A549 (cell line): ENCODE measurements at regions not wholly inside any gene's neighbourhood (a gene's known extent, or its start where the extent isn't known, plus 50 kb on each side); places are given as distances from the start of the nearest gene placed in this dataset.

Experiments used
- ATAC-seq, 2 experiments: fragments of 200-7000 bp in 1 of 2; fragments of >200 bp in 1 of 2; cut with Nextera tagmentation in 1 of 2; cut with Tn5 transposase in 1 of 2; 3 replicates each; pipeline versions ENCODE4 v1.8.0 to v1.9.1; 2018 to 2020; ENCODE audit warnings: mild to moderate bottlenecking in 1 of 2, moderate library complexity in 1 of 2
- CTCF ChIA-PET: fragments of 300-600 bp; sonication (Branson Sonifier 250); formaldehyde crosslinking; extraction: SDS; loops from one replicate; lab custom pipeline; 2021; ENCODE audit warnings: antibody characterized with exemption, inconsistent platforms; lab: Yijun Ruan, JAX
- POLR2A ChIA-PET: fragments of 350-600 bp; formaldehyde crosslinking; extraction: SDS; loops from one replicate; lab custom pipeline; 2021; ENCODE audit warnings: antibody characterized with exemption, inconsistent platforms; lab: Yijun Ruan, JAX
- DNase-seq, 2 experiments: peaks; one replicate each; pipeline versions ENCODE4 v3.0.0 to v3.0.0-alpha.2; 2011 to 2016; ENCODE audit warnings: low read depth in 1 of 2, low spot score in 1 of 2
- FAIRE-seq: peaks from 2 replicates; lab custom pipeline; 2011; peaks lifted over from hg19 to GRCh38; lab: Jason Lieb, UNC
- H3K27ac ChIP-seq, 2 experiments: fragments of >200 bp; sonication (Bioruptor Twin); formaldehyde crosslinking; 3 replicates each; pipeline ENCODE4 v1.5.1; 2016 to 2017
- H3K4me1 ChIP-seq: fragments of >200 bp; sonication (Bioruptor Twin); formaldehyde crosslinking; 3 replicates; pipeline ENCODE4 v1.6.1; 2016
- H3K4me2 ChIP-seq: fragments of >200 bp; sonication (Bioruptor Twin); formaldehyde crosslinking; 3 replicates; pipeline ENCODE4 v1.6.1; 2016
- H3K4me3 ChIP-seq: fragments of >200 bp; sonication (Bioruptor Twin); formaldehyde crosslinking; 3 replicates; pipeline ENCODE4 v1.5.1; 2016
- H3K9me3 ChIP-seq: fragments of >200 bp; sonication (Bioruptor Twin); formaldehyde crosslinking; 3 replicates; pipeline ENCODE4 v1.6.1; 2016
- BHLHE40 ChIP-seq: IDR thresholded peaks from 2 replicates; pipeline ENCODE4 v1.6.1; 2012; ENCODE audit warnings: low read depth, low read length, inconsistent platforms
- CBX8 ChIP-seq: fragments of 200-600 bp; sonication (generic); IDR thresholded peaks from 2 replicates; pipeline ENCODE4 v1.6.1; 2016
- CEBPB ChIP-seq, 2 experiments: fragments of >200 bp in 1 of 2; sonication (Bioruptor Twin) in 1 of 2; formaldehyde crosslinking in 1 of 2; IDR thresholded peaks; 2 replicates each; pipeline ENCODE4 v1.6.1; 2012 to 2016
- EHF ChIP-seq: fragments of 250-450 bp; sonication (Bioruptor Pico); IDR thresholded peaks from 2 replicates; pipeline ENCODE4 v1.5.0; 2020; ENCODE audit warnings: mild to moderate bottlenecking
- HEYL ChIP-seq: fragments of 250-450 bp; sonication (Bioruptor Pico); IDR thresholded peaks from 2 replicates; pipeline ENCODE4 v1.8.0; 2021; ENCODE audit warnings: mild to moderate bottlenecking, moderate library complexity
- HOXB13 ChIP-seq: fragments of 250-450 bp; sonication (Bioruptor Pico); IDR thresholded peaks from 2 replicates; pipeline ENCODE4 v1.5.0; 2020; ENCODE audit warnings: low read depth, mild to moderate bottlenecking, moderate library complexity
- JUNB ChIP-seq: fragments of >200 bp; sonication (Bioruptor Twin); formaldehyde crosslinking; IDR thresholded peaks from 2 replicates; pipeline ENCODE4 v1.6.1; 2016
- KDM1A ChIP-seq: fragments of 200-600 bp; sonication (generic); IDR thresholded peaks from 2 replicates; pipeline ENCODE4 v1.6.1; 2016; ENCODE audit warnings: low read depth, mild to moderate bottlenecking
- MAFK ChIP-seq: fragments of 450-650 bp; IDR thresholded peaks from 2 replicates; pipeline ENCODE4 v1.6.1; 2014; ENCODE audit not compliant: partially characterized antibody
- MAZ ChIP-seq: fragments of 150-350 bp; IDR thresholded peaks from 2 replicates; pipeline ENCODE4 v1.6.1; 2014; ENCODE audit warnings: antibody characterized with exemption, low read depth, low read length, borderline replicate concordance
- NR3C1 ChIP-seq: fragments of >200 bp; sonication (Bioruptor Twin); formaldehyde crosslinking; IDR thresholded peaks from 3 replicates; pipeline ENCODE4 v1.6.1; 2017
- PHF8 ChIP-seq: fragments of 200-600 bp; sonication (generic); IDR thresholded peaks from 2 replicates; pipeline ENCODE4 v1.6.1; 2016; ENCODE audit warnings: low read depth, mild to moderate bottlenecking, antibody characterized with exemption, moderate library complexity, borderline replicate concordance
- POLR2A ChIP-seq: IDR thresholded peaks from 2 replicates; pipeline ENCODE4 v1.6.1; 2012; ENCODE audit warnings: mild to moderate bottlenecking, low read length
- POLR2AphosphoS2 ChIP-seq: conservative IDR thresholded peaks from 2 replicates; pipeline ENCODE4 v1.6.1; 2012; ENCODE audit warnings: low read length, improper control_type of control experiment, inconsistent platforms
- RAD21 ChIP-seq, 2 experiments: fragments of >200 bp in 1 of 2; sonication (Bioruptor Twin) in 1 of 2; formaldehyde crosslinking in 1 of 2; IDR thresholded peaks in 1 of 2; conservative IDR thresholded peaks in 1 of 2; 2 replicates in 1 of 2; 3 replicates in 1 of 2; pipeline ENCODE4 v1.6.1; 2012 to 2018; ENCODE audit warnings: inconsistent platforms in 1 of 2
- RARB ChIP-seq: fragments of 250-450 bp; sonication (Bioruptor Pico); IDR thresholded peaks from 2 replicates; pipeline ENCODE4 v1.8.0; 2021; ENCODE audit warnings: mild to moderate bottlenecking, moderate library complexity
- TFCP2L1 ChIP-seq: fragments of 250-450 bp; sonication (Bioruptor Pico); IDR thresholded peaks from 2 replicates; pipeline ENCODE4 v1.5.0; 2021; ENCODE audit warnings: mild to moderate bottlenecking
- ZC3H11A ChIP-seq: fragments of 450-650 bp; IDR thresholded peaks from 2 replicates; pipeline ENCODE4 v1.6.1; 2014; ENCODE audit warnings: antibody characterized with exemption, mild to moderate bottlenecking
- ZNF302 ChIP-seq: fragments of 250-450 bp; sonication (Bioruptor Pico); IDR thresholded peaks from 2 replicates; pipeline ENCODE4 v1.9.0; 2021; ENCODE audit warnings: inconsistent platforms, mild to moderate bottlenecking, moderate library complexity
- ZSCAN20 ChIP-seq: fragments of 250-450 bp; sonication (Bioruptor Pico); IDR thresholded peaks from 2 replicates; pipeline ENCODE4 v1.8.0; 2022; ENCODE audit warnings: mild to moderate bottlenecking, moderate library complexity
- WGBS: methylation state at CpG from one replicate; pipeline ENCODE4 v1.1.6; 2017; ENCODE audit errors: missing lambda C conversion rate; 5-methylcytosine and 5-hydroxymethylcytosine counted together
- TF ChIP-seq, protein P1 (sequence below): fragments of 200-600 bp; sonication (generic); IDR thresholded peaks from 2 replicates; pipeline ENCODE4 v1.6.1; 2016; ENCODE audit warnings: antibody characterized with exemption, mild to moderate bottlenecking, moderate library complexity
- TF ChIP-seq, protein P2 (sequence below): IDR thresholded peaks from 2 replicates; pipeline ENCODE4 v1.6.1; 2012
- TF ChIP-seq, protein P3 (sequence below): fragments of 150-350 bp; IDR thresholded peaks from 2 replicates; pipeline ENCODE4 v1.6.1; 2014; ENCODE audit warnings: low read depth, mild to moderate bottlenecking, low read length

DNA sequence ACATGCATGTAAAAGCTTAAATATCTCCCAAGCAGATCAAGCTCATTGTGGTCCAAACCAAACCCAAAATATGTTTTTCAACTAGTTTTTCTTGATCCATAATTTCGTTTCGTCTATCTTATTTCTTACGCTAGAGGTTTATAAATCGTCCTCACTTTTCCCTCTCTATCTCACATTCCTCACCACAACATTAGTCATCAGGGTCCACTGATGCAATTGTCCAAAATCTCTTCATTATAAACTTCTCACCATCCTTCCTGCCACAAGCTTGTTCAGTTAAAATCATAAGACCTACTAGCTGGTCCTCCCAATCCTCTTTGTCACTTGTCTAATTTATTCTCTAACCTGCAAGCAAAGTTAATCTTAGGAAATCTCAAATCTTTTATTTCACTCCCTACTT is 173.0 kb upstream of the PALMD start:
- CTCF ChIA-PET: interaction anchor here (1.3 to 2.1 kb wide), 2 partner anchors 8 to 9 kb away, joined by 4 to 11 read pairs; no protein-coding TSS in a partner anchor
- POLR2A ChIA-PET: no interaction called here
- ATAC-seq: no peak
- no peaks in the 10 kb centered on the region for H3K4me1 ChIP-seq
- H3K27ac ChIP-seq: no peak overlapping the region
- WGBS: 56% methylated on average over 4 of the region's 4 CpGs
- TF ChIP-seq, protein P1, sequence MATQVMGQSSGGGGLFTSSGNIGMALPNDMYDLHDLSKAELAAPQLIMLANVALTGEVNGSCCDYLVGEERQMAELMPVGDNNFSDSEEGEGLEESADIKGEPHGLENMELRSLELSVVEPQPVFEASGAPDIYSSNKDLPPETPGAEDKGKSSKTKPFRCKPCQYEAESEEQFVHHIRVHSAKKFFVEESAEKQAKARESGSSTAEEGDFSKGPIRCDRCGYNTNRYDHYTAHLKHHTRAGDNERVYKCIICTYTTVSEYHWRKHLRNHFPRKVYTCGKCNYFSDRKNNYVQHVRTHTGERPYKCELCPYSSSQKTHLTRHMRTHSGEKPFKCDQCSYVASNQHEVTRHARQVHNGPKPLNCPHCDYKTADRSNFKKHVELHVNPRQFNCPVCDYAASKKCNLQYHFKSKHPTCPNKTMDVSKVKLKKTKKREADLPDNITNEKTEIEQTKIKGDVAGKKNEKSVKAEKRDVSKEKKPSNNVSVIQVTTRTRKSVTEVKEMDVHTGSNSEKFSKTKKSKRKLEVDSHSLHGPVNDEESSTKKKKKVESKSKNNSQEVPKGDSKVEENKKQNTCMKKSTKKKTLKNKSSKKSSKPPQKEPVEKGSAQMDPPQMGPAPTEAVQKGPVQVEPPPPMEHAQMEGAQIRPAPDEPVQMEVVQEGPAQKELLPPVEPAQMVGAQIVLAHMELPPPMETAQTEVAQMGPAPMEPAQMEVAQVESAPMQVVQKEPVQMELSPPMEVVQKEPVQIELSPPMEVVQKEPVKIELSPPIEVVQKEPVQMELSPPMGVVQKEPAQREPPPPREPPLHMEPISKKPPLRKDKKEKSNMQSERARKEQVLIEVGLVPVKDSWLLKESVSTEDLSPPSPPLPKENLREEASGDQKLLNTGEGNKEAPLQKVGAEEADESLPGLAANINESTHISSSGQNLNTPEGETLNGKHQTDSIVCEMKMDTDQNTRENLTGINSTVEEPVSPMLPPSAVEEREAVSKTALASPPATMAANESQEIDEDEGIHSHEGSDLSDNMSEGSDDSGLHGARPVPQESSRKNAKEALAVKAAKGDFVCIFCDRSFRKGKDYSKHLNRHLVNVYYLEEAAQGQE: no peak
- TF ChIP-seq CBX8 (no peak), MAFK (no peak), ZSCAN20 (CRISPR knock-in tag) (no peak), JUNB (no peak), HEYL (CRISPR knock-in tag) (no peak)
- TF ChIP-seq, protein P2, sequence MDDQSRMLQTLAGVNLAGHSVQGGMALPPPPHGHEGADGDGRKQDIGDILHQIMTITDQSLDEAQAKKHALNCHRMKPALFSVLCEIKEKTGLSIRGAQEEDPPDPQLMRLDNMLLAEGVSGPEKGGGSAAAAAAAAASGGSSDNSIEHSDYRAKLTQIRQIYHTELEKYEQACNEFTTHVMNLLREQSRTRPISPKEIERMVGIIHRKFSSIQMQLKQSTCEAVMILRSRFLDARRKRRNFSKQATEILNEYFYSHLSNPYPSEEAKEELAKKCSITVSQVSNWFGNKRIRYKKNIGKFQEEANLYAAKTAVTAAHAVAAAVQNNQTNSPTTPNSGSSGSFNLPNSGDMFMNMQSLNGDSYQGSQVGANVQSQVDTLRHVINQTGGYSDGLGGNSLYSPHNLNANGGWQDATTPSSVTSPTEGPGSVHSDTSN: no peak
- TF ChIP-seq, protein P3, sequence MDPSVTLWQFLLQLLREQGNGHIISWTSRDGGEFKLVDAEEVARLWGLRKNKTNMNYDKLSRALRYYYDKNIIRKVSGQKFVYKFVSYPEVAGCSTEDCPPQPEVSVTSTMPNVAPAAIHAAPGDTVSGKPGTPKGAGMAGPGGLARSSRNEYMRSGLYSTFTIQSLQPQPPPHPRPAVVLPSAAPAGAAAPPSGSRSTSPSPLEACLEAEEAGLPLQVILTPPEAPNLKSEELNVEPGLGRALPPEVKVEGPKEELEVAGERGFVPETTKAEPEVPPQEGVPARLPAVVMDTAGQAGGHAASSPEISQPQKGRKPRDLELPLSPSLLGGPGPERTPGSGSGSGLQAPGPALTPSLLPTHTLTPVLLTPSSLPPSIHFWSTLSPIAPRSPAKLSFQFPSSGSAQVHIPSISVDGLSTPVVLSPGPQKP: no peak
- no peak for DNase-seq
- H3K9me3 ChIP-seq: no peaks in the 10 kb centered on the region
- FAIRE-seq: no peak
- no peak overlapping the region for H3K4me2 ChIP-seq
- H3K4me3 ChIP-seq: no peak overlapping the region

DNA sequence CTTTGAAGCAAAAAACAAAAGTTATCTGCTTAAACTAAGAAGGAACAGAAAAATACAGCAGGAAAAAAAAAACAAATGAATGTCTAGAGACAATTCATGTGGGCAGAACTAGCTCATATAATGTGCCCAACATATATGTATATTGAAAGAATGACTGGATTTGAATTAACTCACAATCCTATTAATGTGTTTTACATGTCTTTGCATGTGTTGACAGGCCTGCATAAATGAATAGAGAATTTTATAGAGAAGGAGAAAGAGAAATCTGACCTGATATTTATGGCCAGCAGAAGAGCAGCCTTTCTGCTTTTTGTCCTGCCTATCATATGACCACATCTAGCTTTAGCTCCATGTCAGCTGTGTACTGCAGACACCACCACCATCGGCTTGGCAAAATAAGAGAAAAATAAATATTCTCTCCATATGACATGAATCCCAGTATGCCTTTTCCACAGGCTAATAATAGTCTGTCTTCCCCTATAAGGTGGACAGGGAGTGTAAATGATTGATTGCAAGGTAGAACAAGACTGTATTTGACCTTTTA is 171.5 kb upstream of the PALMD start:
- ChIA-PET CTCF (interaction anchor here (0.5 kb wide), 1 partner anchor 1764 kb away, joined by 4 read pairs; no protein-coding TSS in a partner anchor), POLR2A (no interaction called here)
- ATAC-seq: no peak
- TF ChIP-seq HOXB13 (no peak), JUNB (no peak), ZC3H11A (no peak), POLR2A (no peak), KDM1A (no peak), BHLHE40 (no peak), MAZ (no peak), RAD21 (conservative IDR thresholded peaks at IDR 0.05 in 1 of 2, IDR thresholded peaks at IDR 0.05 in 1 of 2) (no peak), NR3C1 (no peak), POLR2AphosphoS2 (no peak), MAFK (no peak), RARB (no peak), CEBPB (IDR thresholded peaks at IDR 0.05) (no peak), PHF8 (no peak), EHF (CRISPR knock-in tag) (no peak), ZNF302 (CRISPR knock-in tag) (no peak), HEYL (CRISPR knock-in tag) (no peak), TFCP2L1 (CRISPR knock-in tag) (no peak)
- TF ChIP-seq, protein P2: no peak
- no peak for DNase-seq
- no peaks in the 10 kb centered on the region for H3K9me3 ChIP-seq
- no peak overlapping the region for H3K4me3 ChIP-seq
- no peak for FAIRE-seq
- H3K27ac ChIP-seq: no peak overlapping the region
- WGBS: 89% methylated on average over 1 of the region's 1 CpG
- no peaks in the 10 kb centered on the region for H3K4me1 ChIP-seq
- no peak overlapping the region for H3K4me2 ChIP-seq
